Muscle layer of duodenum (tissue), 2 donors: ENCODE measurements at regions not wholly inside any gene's neighbourhood (a gene's known extent, or its start where the extent isn't known, plus 50 kb on each side); places are given as distances from the start of the nearest gene placed in this dataset.

Source experiments
- H3K27ac ChIP-seq: one replicate; pipeline ENCODE4 v1.7.0; 2013; ENCODE audit warnings: mild to moderate bottlenecking, low read length
- H3K27me3 ChIP-seq: one replicate; pipeline ENCODE4 v1.7.0; 2013; ENCODE audit warnings: low read depth, mild to moderate bottlenecking, control low read depth, low read length
- H3K36me3 ChIP-seq, 2 donors: one replicate each; pipeline ENCODE4 v1.7.0; 2013; ENCODE audit warnings: low read length in 2 of 2, control low read depth in 1 of 2, mild to moderate bottlenecking in 1 of 2; ENCODE audit not compliant: insufficient read depth in 2 of 2, control insufficient read depth in 1 of 2
- H3K4me1 ChIP-seq, 2 donors: one replicate each; pipeline ENCODE4 v1.7.0; 2013; ENCODE audit warnings: low read length in 2 of 2, mild to moderate bottlenecking in 2 of 2, control low read depth in 1 of 2, moderate library complexity in 1 of 2; ENCODE audit not compliant: insufficient read depth in 2 of 2, control insufficient read depth in 1 of 2
- H3K4me3 ChIP-seq, 2 donors: one replicate each; pipeline ENCODE4 v1.7.0; 2013; ENCODE audit warnings: low read length in 2 of 2, low read depth in 1 of 2, mild to moderate bottlenecking in 1 of 2
- H3K9me3 ChIP-seq, 2 donors: one replicate each; pipeline ENCODE4 v1.7.0; 2013; ENCODE audit warnings: low read length in 2 of 2, control low read depth in 1 of 2, mild to moderate bottlenecking in 1 of 2; ENCODE audit not compliant: control insufficient read depth in 1 of 2
- donor health status: healthy.

- H3K9me3 ChIP-seq = peaks cover 0 to 4% of the 10 kb centered on the region in 2 donors
Observed at GRCh38 chr1:95849439-95849838, 615.4 kb downstream of the RWDD3 start.

GRCh38 chr1:95850165-95850649 is 616.2 kb downstream of the RWDD3 start:
- no peak overlapping the region for H3K4me3 ChIP-seq
- no peaks in the 10 kb centered on the region for H3K4me1 ChIP-seq
- H3K9me3 ChIP-seq = peaks cover 0 to 6% of the 10 kb centered on the region in 2 donors
- H3K27ac ChIP-seq = no peak overlapping the region
- no peaks in the 10 kb centered on the region for H3K36me3 ChIP-seq
- H3K27me3 ChIP-seq = no peaks in the 10 kb centered on the region

More at GRCh38 chr1:95849439-95849838, 615.4 kb downstream of the RWDD3 start:
- H3K27ac ChIP-seq = no peak overlapping the region
- no peaks in the 10 kb centered on the region for H3K27me3 ChIP-seq
- no peaks in the 10 kb centered on the region for H3K36me3 ChIP-seq
- no peak overlapping the region for H3K4me3 ChIP-seq
- no peaks in the 10 kb centered on the region for H3K4me1 ChIP-seq

- H3K4me3 ChIP-seq = no peak overlapping the region
- H3K4me1 ChIP-seq = no peaks in the 10 kb centered on the region
- no peaks in the 10 kb centered on the region for H3K27me3 ChIP-seq
- no peaks in the 10 kb centered on the region for H3K36me3 ChIP-seq
- peaks cover 0 to 6% of the 10 kb centered on the region in 2 donors for H3K9me3 ChIP-seq
- H3K27ac ChIP-seq = no peak overlapping the region
Observed at GRCh38 chr1:95850763-95851162, 616.8 kb downstream of the RWDD3 start.

- Histone ChIP-seq H3K36me3 (no peaks in the 10 kb centered on the region), H3K27me3 (no peaks in the 10 kb centered on the region), H3K4me1 (no peaks in the 10 kb centered on the region), H3K4me3 (no peak overlapping the region), H3K27ac (no peak overlapping the region), H3K9me3 (peaks cover 0 to 6% of the 10 kb centered on the region in 2 donors)
Observed at GRCh38 chr1:95852483-95853070, 618.6 kb downstream of the RWDD3 start.

- H3K36me3 ChIP-seq = no peaks in the 10 kb centered on the region
- peaks cover 0 to 6% of the 10 kb centered on the region in 2 donors for H3K9me3 ChIP-seq
- H3K27ac ChIP-seq = no peak overlapping the region
- no peaks in the 10 kb centered on the region for H3K4me1 ChIP-seq
- H3K4me3 ChIP-seq = no peak overlapping the region
- no peaks in the 10 kb centered on the region for H3K27me3 ChIP-seq
Observed at GRCh38 chr1:95854457-95854856, 620.4 kb downstream of the RWDD3 start.

GRCh38 chr1:95863086-95863485 is 629.1 kb downstream of the RWDD3 start:
- Histone ChIP-seq H3K4me3 (no peak overlapping the region), H3K27me3 (no peaks in the 10 kb centered on the region), H3K36me3 (no peaks in the 10 kb centered on the region), H3K4me1 (no peaks in the 10 kb centered on the region), H3K9me3 (no peaks in the 10 kb centered on the region), H3K27ac (no peak overlapping the region)

GRCh38 chr1:95865769-95866168 is 631.8 kb downstream of the RWDD3 start:
- H3K4me3 ChIP-seq = no peak overlapping the region
- H3K36me3 ChIP-seq = no peaks in the 10 kb centered on the region
- no peaks in the 10 kb centered on the region for H3K4me1 ChIP-seq
- H3K27me3 ChIP-seq = no peaks in the 10 kb centered on the region
- H3K9me3 ChIP-seq = no peaks in the 10 kb centered on the region
- H3K27ac ChIP-seq = no peak overlapping the region

- Histone ChIP-seq H3K4me3 (no peak overlapping the region), H3K27me3 (no peaks in the 10 kb centered on the region), H3K9me3 (no peaks in the 10 kb centered on the region), H3K27ac (no peak overlapping the region), H3K4me1 (no peaks in the 10 kb centered on the region), H3K36me3 (no peaks in the 10 kb centered on the region)
Observed at GRCh38 chr1:95876276-95876675, 642.3 kb downstream of the RWDD3 start.

- H3K36me3 ChIP-seq = no peaks in the 10 kb centered on the region
- H3K4me3 ChIP-seq = no peak overlapping the region
- no peak overlapping the region for H3K27ac ChIP-seq
- no peaks in the 10 kb centered on the region for H3K9me3 ChIP-seq
- no peaks in the 10 kb centered on the region for H3K27me3 ChIP-seq
- no peaks in the 10 kb centered on the region for H3K4me1 ChIP-seq
Observed at GRCh38 chr1:95879498-95880050, 645.6 kb downstream of the RWDD3 start.

GRCh38 chr1:95888941-95889390 is 655.0 kb downstream of the RWDD3 start:
- H3K27me3 ChIP-seq = no peaks in the 10 kb centered on the region
- peak overlapping the region; percentile 3 to 47 for H3K4me3 ChIP-seq
- H3K36me3 ChIP-seq = no peaks in the 10 kb centered on the region
- H3K4me1 ChIP-seq = no peaks in the 10 kb centered on the region
- no peak overlapping the region for H3K27ac ChIP-seq
- H3K9me3 ChIP-seq = peaks cover 0 to 3% of the 10 kb centered on the region in 2 donors

- Histone ChIP-seq H3K4me1 (no peaks in the 10 kb centered on the region), H3K36me3 (no peaks in the 10 kb centered on the region), H3K27me3 (no peaks in the 10 kb centered on the region), H3K27ac (no peak overlapping the region), H3K9me3 (peaks cover 0 to 3% of the 10 kb centered on the region in 2 donors), H3K4me3 (peak overlapping the region; percentile 3 to 47)
Observed at GRCh38 chr1:95889400-95889799, 655.4 kb downstream of the RWDD3 start.

GRCh38 chr1:95893921-95894320 is 659.9 kb downstream of the RWDD3 start:
- no peaks in the 10 kb centered on the region for H3K27me3 ChIP-seq
- peaks cover 0 to 3% of the 10 kb centered on the region in 2 donors for H3K9me3 ChIP-seq
- no peak overlapping the region for H3K4me3 ChIP-seq
- H3K27ac ChIP-seq = no peak overlapping the region
- no peaks in the 10 kb centered on the region for H3K36me3 ChIP-seq
- H3K4me1 ChIP-seq = no peaks in the 10 kb centered on the region
